HG03342 (cell line): ENCODE measurements at regions not wholly inside any gene's neighbourhood (a gene's known extent, or its start where the extent isn't known, plus 50 kb on each side); places are given as distances from the start of the nearest gene placed in this dataset.
A peak's percentile ranks its signal among the peaks of the same experiment; 100 is the strongest.
"Not testable (repeated sequence)": the region's sequence is repeated elsewhere in the genome, so short reads cannot be mapped to it uniquely, and the experiment has no call there.

Experiments used
- ATAC-seq: cut with Tn5 transposase; IDR thresholded peaks from one replicate; pipeline ENCODE4 v1.9.1; 2021; ENCODE audit warnings: mild to moderate bottlenecking, moderate library complexity; ENCODE audit not compliant: unreplicated experiment

DNA sequence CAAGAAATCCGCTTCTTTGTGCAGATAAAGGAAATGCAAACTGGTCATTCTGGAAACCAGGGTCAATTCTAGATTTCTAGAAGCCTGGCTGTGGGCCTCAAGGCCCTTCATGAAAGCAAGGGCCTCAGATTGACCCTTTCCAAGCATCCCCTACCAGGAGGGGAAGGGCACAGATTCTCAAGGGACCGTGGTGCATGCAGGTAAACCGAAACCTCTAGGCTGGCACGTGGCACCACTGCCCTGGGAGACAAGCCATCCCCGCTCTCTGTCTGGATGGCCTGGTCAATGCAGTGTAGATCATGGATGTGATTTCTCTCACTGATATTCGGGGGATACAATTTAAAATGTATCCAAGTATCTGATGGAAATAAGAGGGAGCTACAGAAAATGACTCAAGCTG, 69.4 kb downstream of the TOMM20 start:
- no peak for ATAC-seq

DNA sequence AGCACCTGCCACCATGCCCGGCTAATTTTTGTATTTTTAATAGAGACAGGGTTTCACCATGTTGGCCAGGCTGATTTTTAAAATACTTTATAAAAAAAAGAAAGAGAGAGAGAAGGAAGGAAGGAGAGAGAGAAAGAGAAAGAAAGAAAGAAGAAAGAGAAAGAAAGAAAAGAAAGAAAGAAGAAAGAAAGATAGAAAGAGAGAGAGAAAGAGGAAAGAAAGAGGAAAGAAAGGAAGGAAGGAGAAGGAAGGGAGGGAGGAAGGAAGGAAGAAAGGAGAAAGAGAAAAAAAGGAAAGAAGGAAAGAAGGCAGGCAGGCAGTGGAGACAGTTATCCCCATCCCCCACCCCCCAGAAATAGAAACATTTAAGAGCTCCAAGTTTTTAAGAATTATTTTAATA, 69.9 kb downstream of the TOMM20 start:
- ATAC-seq: no peak

DNA sequence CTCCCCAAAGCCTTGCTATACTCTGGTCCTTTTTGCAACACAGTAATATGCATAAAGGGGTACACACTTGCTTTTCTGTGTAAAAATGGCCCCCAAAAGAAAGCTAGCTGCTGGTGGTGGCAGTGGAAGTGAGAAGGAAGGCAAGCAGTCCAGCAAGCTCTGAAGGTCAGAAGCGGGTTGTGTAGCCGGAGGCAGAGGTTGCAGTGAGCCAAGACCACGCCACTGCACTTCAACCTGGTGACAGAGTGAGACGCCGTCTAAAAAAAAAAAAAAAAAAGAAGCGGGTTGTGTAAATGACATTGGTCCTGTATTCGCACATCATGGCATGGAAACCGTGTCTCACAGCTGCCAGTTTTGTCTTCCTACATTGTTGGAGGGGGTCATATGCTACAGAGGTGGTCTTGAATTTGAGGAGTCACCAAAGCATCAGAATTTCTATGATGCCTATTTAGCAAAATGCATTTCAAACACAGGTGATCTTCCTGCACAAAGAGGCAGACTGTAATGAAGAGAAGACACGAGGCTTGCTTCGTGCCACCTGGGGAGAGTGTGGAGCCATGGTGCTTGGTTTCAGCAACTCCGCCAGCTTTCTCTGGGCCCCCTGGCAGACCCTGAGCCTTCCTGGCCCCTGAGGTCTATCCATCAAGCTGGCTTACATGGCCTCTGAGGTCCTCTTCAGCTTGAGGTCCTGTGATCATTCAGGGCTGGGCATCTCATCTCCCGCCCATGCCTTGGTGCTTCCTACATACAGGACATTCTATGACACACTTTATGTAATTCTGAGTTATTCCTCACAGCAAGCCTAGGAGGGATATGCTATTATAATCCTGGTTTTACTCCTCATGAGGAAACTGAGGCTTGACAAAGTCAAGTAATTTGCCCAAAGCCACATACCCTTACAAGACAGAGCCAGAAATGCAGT, 71.0 kb downstream of the TOMM20 start:
- no peak for ATAC-seq

DNA sequence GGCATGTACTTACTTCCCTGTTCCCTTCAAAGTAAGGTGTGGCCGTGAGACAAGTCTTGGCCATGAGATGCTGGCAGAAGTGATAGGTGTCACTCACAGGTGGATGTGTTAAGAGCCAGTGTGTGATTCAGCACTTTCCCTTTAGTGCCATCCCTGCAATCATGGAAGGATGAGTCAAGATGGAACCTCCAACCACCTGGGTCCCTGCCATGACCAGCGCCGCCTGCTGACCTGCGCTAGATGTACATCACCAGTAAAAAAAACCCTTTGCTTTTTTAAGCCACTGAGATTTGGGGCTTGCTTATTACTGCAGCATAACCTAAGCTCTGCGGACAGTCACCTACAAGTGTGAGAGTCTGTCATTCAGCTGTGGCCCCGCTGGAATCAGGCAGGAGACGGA, 71.7 kb downstream of the TOMM20 start:
- ATAC-seq: no peak

DNA sequence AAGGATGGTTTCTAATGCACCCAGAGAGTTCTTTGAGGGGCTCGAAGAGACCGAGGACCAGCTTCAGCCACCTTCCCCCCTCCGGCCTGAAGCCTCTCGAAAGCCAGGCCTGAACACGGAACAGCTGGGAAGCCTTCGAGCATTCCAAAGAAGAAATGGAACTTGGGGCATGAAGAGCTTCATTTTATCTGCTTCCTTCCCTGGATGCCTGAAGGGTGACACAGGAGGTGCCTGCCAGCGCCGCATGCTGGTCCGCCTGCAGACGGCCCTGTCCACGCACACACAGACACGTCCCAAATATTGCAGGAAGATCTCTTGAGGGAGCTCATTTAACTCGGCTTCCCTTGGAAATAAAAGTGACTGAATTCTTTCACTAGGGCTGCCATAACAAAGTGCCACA, 73.7 kb downstream of the TOMM20 start:
- no peak for ATAC-seq

DNA sequence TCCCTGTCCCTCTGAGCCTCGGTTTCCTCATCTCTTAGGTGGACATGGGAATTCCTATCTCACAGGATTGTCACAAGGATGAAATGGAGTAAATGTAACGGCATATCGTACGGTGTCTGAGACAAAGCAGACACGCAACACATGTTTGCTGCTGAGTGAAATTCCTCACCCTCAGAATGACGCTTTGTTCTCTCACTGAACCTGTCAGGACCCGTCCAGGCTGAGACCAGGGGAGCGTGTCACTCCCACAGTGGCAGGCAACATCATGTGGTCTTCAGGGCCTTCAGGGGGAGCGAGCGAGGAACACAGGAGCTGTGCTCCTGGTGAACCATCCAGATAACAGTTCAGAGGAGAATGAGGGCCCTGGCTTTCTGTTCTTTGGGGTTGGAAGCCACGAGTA, 74.2 kb downstream of the TOMM20 start:
- no peak for ATAC-seq

DNA sequence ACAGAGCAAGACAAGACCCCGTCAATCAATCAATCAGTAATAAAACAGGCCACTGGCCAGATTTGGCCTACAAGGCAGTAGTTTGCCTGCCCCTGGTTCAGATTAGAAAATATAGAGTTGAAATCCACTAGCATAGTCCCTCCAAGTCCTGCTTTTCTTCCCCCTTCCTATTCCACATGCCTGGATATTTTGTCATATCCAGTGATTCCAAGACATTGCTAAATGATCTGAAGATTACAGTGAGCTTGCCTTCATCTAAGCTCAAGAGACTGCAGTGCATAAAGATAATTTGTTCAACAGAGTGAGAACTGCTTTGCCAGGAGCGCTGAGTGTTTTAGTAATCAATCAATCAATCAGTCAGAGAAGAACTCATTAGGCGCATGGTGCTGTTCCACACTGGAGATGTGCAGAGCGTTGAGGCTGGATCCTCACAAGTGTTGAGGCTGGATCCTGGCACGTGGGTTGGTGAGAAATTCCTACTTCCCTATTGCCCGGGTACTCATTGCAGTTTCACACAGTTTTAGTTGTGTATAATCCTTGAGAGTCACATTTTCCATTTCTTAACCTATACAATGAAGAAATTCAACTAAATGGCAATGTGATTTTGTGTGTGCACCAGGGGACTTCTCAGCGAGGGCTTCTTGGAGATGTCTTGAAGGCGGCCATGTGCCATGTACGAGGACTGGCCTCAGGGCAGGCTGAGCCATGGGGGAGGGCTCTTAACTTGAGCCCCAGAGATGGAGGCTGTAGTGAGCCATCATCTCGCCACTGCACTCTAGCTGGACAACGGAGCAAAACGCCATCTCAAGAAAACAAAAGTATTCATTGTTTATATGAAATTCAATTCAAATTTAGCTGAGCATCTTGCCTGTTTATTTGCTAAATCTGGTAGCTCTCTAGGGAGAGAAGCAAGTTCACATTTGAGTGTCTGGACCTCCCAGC, 76.3 kb downstream of the TOMM20 start:
- no peak for ATAC-seq

DNA sequence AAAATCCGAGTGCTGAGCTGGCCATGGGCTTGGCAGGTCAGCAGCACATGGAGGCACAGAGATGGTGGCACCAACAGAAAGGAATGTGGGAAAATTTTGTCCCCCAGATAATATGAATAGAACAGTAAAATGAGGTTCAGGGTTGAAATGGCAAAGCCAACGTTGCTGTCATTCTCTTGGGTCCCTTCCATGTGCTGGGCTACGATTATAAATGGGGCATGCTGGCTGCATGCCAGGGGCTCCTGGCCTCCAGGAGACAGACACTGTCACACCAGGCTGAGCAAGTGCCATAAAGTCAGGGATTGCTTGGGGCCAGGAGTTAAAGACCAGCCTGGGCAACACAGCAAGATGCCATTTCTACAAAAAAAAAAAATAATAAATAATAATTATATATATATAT, 77.1 kb downstream of the TOMM20 start:
- no peak for ATAC-seq

DNA sequence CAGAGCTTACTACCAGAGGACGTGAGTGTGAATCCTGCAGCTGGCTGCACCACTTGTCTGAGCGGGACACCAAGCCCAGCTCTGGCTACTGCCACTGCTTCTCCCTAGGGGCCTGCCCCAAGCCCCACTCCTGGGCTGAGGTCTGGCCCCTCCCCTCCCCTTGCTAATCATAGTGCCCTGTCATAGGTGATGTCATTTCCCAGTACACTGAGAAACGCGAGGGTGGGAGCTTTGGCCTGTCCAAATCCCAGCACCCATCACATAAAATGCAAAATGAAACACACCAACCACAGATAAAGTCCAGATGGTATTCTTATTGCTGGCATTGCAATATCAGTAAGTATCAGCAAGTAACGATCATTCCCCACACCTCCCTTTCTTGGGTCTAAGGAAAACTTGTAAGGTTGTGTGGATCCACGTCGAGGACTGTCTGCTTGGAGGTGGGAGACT, 77.7 kb downstream of the TOMM20 start:
- peak; percentile 49 for ATAC-seq

DNA sequence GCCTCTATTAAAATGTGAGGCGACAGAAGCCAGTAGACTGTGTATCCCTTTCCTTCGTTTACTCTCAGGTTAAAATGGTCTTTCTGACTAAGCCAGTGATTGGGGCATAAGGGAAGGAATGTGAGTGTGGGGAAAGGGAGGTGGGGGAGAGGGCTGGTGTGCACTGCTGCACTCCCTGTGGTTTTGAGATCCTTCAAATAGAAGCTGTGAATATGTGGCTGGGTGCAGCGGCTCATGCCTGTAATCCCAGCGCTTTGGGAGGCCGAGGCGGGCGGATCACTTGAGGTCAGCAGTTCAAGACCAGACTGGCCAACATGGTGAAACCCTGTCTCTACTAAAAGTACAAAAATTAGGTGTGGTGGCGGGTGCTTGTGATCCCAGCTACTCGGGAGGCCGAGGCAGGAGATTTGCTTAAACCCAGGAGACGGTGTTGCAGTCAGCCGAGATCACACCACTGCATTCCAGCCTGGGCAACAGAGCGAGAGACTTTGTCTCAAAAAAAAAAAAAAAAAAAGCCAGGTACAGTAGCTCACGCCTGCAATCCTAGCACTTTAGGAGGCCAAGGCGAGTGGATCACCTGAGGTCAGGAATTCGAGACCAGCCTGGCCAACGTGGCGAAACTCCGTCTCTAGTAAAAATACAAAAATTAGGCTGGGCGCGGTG, 78.8 kb downstream of the TOMM20 start:
- ATAC-seq: not testable (repeated sequence)

DNA sequence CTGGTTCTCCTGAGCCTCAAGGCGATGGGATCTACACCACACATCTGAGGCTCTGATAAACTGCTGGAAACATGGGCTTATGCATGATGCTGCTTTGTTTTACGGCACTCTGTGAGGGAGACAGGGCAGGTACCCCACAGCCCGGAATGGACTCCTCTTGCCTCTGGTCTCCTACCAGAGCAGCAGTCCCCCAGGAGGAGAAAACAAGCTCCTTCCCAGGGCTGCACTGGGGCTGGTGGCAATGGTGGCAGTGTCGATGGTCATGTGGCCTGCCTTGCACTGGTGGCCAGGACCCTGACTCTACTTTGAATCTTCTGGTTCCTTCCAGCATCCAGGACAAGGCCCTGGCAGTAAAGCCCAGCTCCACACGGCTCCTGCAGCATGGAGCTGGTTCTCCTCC, 79.4 kb downstream of the TOMM20 start:
- no peak for ATAC-seq

DNA sequence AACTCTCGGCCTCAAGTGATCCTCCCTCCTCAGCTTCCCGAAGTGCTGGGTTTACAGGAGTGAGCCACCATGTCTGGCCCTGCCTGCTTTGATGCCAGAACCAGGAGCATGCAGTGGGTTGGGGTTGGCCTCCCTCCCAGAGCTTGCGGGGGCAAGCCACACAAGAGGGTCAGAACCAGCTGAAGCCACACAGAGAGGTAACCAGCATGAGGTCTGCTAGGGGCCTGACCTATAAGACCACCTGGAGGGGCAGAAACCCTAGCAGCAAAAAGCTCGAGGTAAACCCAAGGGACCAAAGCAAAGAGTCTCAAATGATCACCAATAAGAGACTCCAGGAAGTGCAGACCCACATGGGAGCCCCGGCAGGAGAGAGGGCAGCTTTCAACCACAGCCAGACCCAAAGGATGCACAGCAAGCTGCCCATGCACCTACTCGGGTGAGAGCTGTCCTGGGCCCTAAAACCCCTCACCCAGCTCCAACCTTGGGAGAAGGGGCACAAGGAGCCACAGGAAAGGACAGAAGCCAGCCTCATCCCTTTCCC, 81.2 kb downstream of the TOMM20 start:
- no peak for ATAC-seq

DNA sequence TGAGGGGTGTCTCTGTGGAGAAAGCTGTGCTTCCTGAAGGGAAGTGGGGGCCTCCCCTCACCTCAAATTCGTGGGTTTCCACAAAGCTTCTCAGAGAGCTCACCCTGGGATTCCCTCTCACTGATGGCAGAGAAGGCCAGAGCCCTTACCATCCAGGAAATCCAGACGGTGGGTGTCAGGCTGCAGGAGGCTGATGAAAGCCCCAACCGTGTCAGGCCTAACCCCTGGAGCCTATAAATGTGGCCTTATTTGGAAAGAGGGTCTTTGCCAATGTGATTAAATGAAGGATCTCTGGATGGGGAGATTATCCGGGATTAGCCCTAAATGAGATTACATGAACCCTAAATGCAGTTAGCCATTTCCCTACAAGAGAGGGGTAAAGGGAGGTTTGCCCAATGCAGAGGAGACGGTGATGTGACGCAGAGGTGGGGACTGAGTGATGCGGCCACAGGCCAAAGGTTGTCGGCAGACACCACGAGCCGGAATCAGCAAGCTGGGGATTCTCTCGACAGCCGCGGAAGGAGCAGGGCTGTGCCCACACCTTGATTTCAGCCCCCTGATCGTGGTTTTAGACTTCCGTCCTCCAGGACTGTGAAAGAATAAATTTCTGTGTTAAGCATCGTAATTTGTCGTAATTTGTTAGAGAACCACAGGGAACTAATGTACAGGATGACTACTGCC, 82.6 kb downstream of the TOMM20 start:
- ATAC-seq: no peak

DNA sequence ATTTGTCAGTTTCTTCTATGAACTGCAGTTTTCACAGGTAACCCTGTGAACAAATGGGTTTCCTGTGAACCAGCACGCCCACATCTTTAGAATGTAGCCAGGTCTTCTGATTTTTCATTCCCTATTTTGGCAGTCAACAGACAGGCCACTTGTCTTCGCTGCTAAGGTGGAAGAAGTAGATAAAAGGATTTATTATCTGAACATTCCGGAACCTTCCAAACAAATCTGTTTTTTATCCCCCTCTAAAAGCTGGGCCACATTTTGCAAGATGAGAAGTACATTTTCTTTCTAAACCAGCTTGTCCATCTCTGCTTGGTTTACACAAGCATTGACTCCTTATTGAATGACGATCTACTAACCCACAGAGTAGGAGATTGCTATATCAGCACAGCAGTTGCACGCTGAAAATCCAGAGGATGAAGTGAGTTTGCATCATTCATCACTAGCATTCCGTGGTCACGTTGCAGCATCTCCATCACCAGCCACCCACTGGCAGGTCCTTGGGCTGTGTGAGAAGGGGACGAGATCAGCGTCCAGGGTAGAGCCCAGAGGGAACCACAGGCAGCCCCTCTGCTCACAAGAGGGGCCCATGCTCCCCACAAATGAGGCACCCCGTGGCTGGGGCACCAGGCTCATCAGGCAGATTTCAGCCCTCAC, 83.5 kb downstream of the TOMM20 start:
- ATAC-seq: no peak

DNA sequence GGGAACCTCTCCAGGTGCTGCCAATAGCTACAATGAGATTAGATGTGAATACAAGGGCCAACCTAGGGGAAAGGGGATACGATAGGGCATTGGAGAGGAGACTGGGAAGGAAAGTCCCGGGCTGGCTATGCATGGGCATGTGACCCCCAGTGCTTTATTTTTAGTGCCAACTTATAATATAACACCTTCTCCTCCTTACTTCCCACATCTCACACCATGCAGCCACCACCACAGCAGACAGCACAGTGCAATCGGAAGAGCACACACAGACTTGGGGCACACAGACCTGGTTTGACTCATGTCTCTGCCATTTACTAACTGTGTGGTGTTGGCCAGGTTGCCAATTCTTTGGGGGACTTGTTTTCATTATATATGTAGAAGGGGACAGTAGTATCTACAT, 85.4 kb downstream of the TOMM20 start:
- ATAC-seq: no peak

DNA sequence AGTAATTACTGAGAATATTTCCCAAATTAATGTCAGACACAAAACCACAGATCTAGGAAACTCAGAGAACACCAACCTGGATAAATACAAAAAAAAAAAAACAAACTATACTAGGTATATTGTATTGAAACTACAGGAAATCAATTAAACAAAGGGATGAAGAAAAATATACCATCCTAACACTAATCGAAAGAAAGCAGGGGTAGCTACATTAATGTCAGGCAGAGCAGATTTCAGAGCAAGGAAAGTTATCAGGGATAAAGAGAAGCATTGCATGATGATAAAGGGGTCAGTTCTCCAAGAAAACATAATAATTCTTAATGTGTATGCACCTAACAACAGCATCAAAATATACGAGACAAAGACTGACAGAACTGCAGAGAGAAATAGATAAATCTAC, 89.9 kb downstream of the TOMM20 start:
- ATAC-seq: no peak

DNA sequence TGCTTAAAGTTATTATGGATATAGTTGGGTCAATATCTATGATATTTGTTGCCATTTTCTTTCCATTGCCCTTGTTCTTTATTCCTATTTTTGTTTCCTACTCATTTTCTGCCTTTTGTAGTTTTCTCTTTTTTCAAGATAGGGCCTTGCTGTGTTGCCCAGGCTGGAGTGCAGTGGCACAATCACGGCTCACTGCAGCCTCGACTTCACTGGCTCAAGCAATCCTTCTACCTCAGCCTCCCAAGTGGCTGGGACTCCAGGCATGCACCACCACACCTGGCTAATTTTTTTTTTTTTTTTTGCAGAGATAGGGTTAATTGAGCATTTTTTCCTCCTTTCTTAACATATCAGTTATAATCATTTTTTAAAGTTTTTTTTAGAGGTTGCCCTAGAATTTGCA, 92.7 kb downstream of the TOMM20 start:
- no peak for ATAC-seq

DNA sequence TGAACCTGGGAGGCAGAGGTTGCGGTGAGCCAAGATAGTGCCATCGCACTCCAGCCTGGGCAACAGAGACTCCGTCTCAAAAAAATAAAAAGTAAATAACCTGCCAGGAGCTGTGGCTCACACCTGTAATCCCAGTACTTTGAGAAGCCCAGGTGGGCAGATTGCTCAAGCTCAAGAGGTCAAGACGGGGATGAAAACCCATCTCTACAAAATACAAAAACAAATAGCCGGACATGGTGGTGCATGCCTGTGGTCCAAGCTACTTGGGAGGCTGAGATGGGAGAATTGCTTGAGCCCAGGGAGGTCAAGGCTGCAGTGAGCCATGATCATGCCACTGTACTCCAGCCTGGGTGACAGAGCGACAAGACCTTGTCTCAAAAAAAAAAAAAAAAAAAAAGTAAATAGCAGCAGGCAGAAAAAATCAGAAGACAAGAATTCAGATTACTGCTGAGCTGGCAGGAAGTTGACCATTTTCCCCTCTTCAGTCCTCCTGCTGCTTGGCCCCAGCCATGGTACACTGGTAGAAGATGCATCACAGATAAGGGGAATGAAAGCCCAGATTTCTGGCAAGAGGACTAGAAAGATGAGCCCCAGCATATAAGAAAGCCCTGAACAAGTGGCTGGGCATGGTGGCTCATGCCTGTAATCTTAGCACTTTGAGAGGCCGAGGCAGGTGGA, 97.6 kb downstream of the TOMM20 start:
- no peak for ATAC-seq

DNA sequence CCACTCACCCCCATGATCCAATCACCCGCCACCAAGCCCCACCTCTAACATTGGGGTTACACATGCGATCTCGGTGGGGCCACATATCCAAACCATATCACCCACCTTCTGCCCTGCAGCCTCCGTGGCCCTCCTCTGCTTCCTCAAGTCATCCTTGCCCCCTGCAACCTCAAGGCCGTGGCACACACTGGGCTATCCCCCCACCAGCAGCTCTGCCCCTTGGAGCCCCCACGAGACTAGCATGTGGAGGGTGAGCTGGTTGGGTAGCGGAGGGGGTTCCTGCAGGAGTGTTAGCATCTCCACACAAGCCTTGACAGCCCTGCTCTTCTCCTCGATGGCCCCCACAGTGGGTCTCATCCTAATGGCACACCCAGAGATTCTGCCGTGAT, 100.8 kb downstream of the TOMM20 start:
- no peak for ATAC-seq
